CD14-positive monocyte (primary cell): ENCODE measurements at regions not wholly inside any gene's neighbourhood (a gene's known extent, or its start where the extent isn't known, plus 50 kb on each side); places are given as distances from the start of the nearest gene placed in this dataset.
"Not testable (repeated sequence)": the region's sequence is repeated elsewhere in the genome, so short reads cannot be mapped to it uniquely, and the experiment has no call there.

Source experiments
- DNase-seq, 3 donors: peaks; one replicate each; pipeline ENCODE4 v3.0.0-alpha.2; 2011 to 2022
- H2AFZ ChIP-seq: 2 replicates; pipeline ENCODE4 v1.6.0; 2012; ENCODE audit warnings: mild to moderate bottlenecking, low read depth, low read length, inconsistent platforms; ENCODE audit not compliant: insufficient read depth, poor library complexity, severe bottlenecking
- H3K27ac ChIP-seq, 2 donors: 1 replicate in 1 of 2; 2 replicates in 1 of 2; pipeline ENCODE4 v1.5.1; 2012 to 2013; ENCODE audit warnings: low read length in 2 of 2, control low read depth in 1 of 2, inconsistent platforms in 1 of 2, low read depth in 1 of 2, mild to moderate bottlenecking in 1 of 2
- H3K27me3 ChIP-seq, 2 donors: one replicate each; pipeline versions ENCODE4 v1.6.0 to v1.6.1; 2011 to 2013; ENCODE audit warnings: low read length in 2 of 2; ENCODE audit not compliant: control insufficient read depth in 2 of 2, insufficient read depth in 2 of 2
- H3K36me3 ChIP-seq, 2 donors: replicated peaks in 1 of 2; 1 replicate in 1 of 2; 2 replicates in 1 of 2; pipeline versions ENCODE4 v1.5.1 to v1.6.1; 2012 to 2013; ENCODE audit warnings: low read length in 2 of 2, control low read depth in 1 of 2, inconsistent platforms in 1 of 2, mild to moderate bottlenecking in 1 of 2; ENCODE audit not compliant: insufficient read depth in 2 of 2, control insufficient read depth in 1 of 2
- H3K4me1 ChIP-seq, 2 donors: 1 replicate in 1 of 2; 2 replicates in 1 of 2; pipeline versions ENCODE4 v1.5.1 to v1.6.1; 2012 to 2013; ENCODE audit warnings: low read length in 2 of 2, control low read depth in 1 of 2, inconsistent platforms in 1 of 2, mild to moderate bottlenecking in 1 of 2, moderate library complexity in 1 of 2; ENCODE audit not compliant: insufficient read depth in 2 of 2, control insufficient read depth in 1 of 2
- H3K4me2 ChIP-seq: replicated peaks from 2 replicates; pipeline ENCODE3; 2012; ENCODE audit warnings: low read length, moderate library complexity, mild to moderate bottlenecking; ENCODE audit not compliant: poor library complexity, severe bottlenecking; ENCODE audit errors: extremely low read depth
- H3K4me3 ChIP-seq, 3 experiments: fragments of 200-600 bp in 1 of 3; sonication (generic) in 1 of 3; replicated peaks in 1 of 3; 1 replicate in 2 of 3; 2 replicates in 1 of 3; pipeline ENCODE4 v1.5.1; 2011 to 2013; ENCODE audit warnings: low read length in 3 of 3, mild to moderate bottlenecking in 3 of 3, control low read depth in 2 of 3, low read depth in 2 of 3, inconsistent platforms in 1 of 3, moderate library complexity in 1 of 3
- H3K79me2 ChIP-seq: 2 replicates; pipeline ENCODE4 v1.6.0; 2012; ENCODE audit warnings: mild to moderate bottlenecking, control low read depth, inconsistent platforms, low read length, moderate library complexity; ENCODE audit not compliant: insufficient read depth
- H3K9ac ChIP-seq: 2 replicates; pipeline ENCODE4 v1.6.0; 2017; ENCODE audit warnings: low read length, mild to moderate bottlenecking; ENCODE audit not compliant: insufficient read depth, poor library complexity, severe bottlenecking
- H3K9me3 ChIP-seq, 2 donors: replicated peaks in 1 of 2; 1 replicate in 1 of 2; 2 replicates in 1 of 2; pipeline versions ENCODE4 v1.5.1 to v1.6.1; 2012 to 2013; ENCODE audit warnings: low read length in 2 of 2, control low read depth in 1 of 2; ENCODE audit not compliant: control insufficient read depth in 1 of 2, insufficient read depth in 1 of 2
- H4K20me1 ChIP-seq: 2 replicates; pipeline ENCODE4 v1.6.0; 2012; ENCODE audit warnings: mild to moderate bottlenecking, low read length, control low read depth, moderate library complexity; ENCODE audit not compliant: insufficient read depth
- H3K27ac Mint-ChIP-seq, 7 donors: one replicate each; pipeline ENCODE4 v1.8.0; 2020; ENCODE audit warnings: mild to moderate bottlenecking in 7 of 7, mixed read lengths in 7 of 7, moderate library complexity in 6 of 7, inconsistent platforms in 2 of 7
- H3K27me3 Mint-ChIP-seq, 3 donors: one replicate each; pipeline ENCODE4 v1.8.0; 2021 to 2022; ENCODE audit warnings: low read depth in 3 of 3, mild to moderate bottlenecking in 3 of 3, mixed read lengths in 3 of 3, moderate library complexity in 3 of 3, inconsistent platforms in 1 of 3
- H3K36me3 Mint-ChIP-seq, 2 donors: one replicate each; pipeline ENCODE4 v1.8.0; 2020; ENCODE audit warnings: mixed read lengths in 2 of 2, inconsistent platforms in 1 of 2, mild to moderate bottlenecking in 1 of 2
- H3K4me1 Mint-ChIP-seq: one replicate; pipeline ENCODE4 v1.8.0; 2020; ENCODE audit warnings: mild to moderate bottlenecking, mixed read lengths
- H3K4me3 Mint-ChIP-seq, 2 donors: one replicate each; pipeline ENCODE4 v1.8.0; 2020; ENCODE audit warnings: mild to moderate bottlenecking in 2 of 2, mixed read lengths in 2 of 2, moderate library complexity in 1 of 2
- H3K9me3 Mint-ChIP-seq, 7 donors: one replicate each; pipeline ENCODE4 v1.8.0; 2020 to 2022; ENCODE audit warnings: mixed read lengths in 7 of 7, mild to moderate bottlenecking in 6 of 7, moderate library complexity in 6 of 7, inconsistent platforms in 2 of 7
- CTCF ChIP-seq: fragments of 200-600 bp; IDR thresholded peaks from one replicate; pipeline ENCODE4 v1.8.0; 2022; ENCODE audit warnings: antibody characterized with exemption, mild to moderate bottlenecking
- WGBS: methylation state at CpG from one replicate; pipeline ENCODE4 v1.1.5; 2013; ENCODE audit warnings: missing lambda C conversion rate; ENCODE audit not compliant: insufficient coverage; 5-methylcytosine and 5-hydroxymethylcytosine counted together
- intact Hi-C, 2 donors: fragments of 100-400 bp; cut with micrococcal nuclease; formaldehyde crosslinking; loops; one replicate each; pipeline versions ENCODE4 v1.15.0 to v1.15.1; 2023

- no peak for TF ChIP-seq CTCF
- no peaks in the 10 kb centered on the region for H4K20me1 ChIP-seq
Observed at GRCh38 chr2:138874251-138874650, 94.1 kb upstream of the NXPH2 start.

GRCh38 chr2:138872116-138872515 is 91.9 kb upstream of the NXPH2 start:
- no CpG with 5 or more reads among the region's 10 CpGs for WGBS
- H3K36me3 Mint-ChIP-seq, H2AFZ ChIP-seq, H3K9me3 Mint-ChIP-seq, H3K79me2 ChIP-seq, H3K4me1 Mint-ChIP-seq, H3K27me3 ChIP-seq, H3K27ac ChIP-seq, H3K27ac Mint-ChIP-seq, H3K9ac ChIP-seq, H3K4me2 ChIP-seq, H4K20me1 ChIP-seq, H3K4me3 Mint-ChIP-seq, H3K36me3 ChIP-seq, H3K27me3 Mint-ChIP-seq, H3K4me3 ChIP-seq, intact Hi-C loops, H3K4me1 ChIP-seq, H3K9me3 ChIP-seq, DNase-seq: not testable (repeated sequence)

More at GRCh38 chr2:138874251-138874650, 94.1 kb upstream of the NXPH2 start:
- intact Hi-C loops: no loop called here
- Histone ChIP-seq H3K27ac (no peak overlapping the region), H3K9me3 (peaks cover 0 to 4% of the 10 kb centered on the region in 2 donors), H3K9ac (no peak overlapping the region), H3K79me2 (no peaks in the 10 kb centered on the region), H2AFZ (no peak overlapping the region), H3K4me3 (no peak overlapping the region), H3K36me3 (no peaks in the 10 kb centered on the region), H3K4me2 (no peak overlapping the region), H3K27me3 (no peaks in the 10 kb centered on the region), H3K4me1 (no peaks in the 10 kb centered on the region)
- DNase-seq: no peak
- Mint-ChIP-seq H3K27me3 (peaks cover 0 to 1% (median 0%) of the 10 kb centered on the region in 3 donors), H3K9me3 (peaks cover 0 to 12% (median 6%) of the 10 kb centered on the region in 7 donors), H3K36me3 (no peaks in the 10 kb centered on the region), H3K4me3 (no peak overlapping the region), H3K27ac (no peak overlapping the region), H3K4me1 (no peaks in the 10 kb centered on the region)
- WGBS: no CpG with 5 or more reads among the region's 1 CpG
